ENCODE measurements at regions not wholly inside any gene's neighbourhood (a gene's known extent, or its start where the extent isn't known, plus 50 kb on each side); places are given as distances from the start of the nearest gene placed in this dataset.

DNA sequence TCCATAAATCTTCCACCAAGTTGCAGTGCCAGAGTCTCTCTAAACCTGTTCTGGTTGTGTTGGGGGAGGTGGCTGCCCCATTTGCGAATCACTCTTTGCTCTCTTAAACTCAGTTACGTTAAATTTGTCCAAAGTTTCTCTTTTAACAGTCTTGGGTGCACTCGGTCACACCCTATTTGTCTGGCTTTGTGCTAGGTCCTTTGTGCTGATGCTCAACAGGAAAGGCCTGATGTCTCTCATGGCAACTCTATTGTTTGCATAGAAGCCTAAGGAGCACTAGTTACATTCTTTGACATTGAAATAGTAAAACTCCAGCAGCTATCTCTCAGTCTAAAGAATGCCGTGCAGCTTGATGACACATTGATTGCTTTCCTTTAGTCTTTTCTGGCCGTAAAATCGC lies 105.1 kb downstream of the TRMT11 start:
- Histone ChIP-seq H3K4me1 (ENCODE audit: control insufficient read depth, extremely low read depth, insufficient read depth, low read length) (no peaks in the 10 kb centered on the region), H3K4me2 (ENCODE audit: extremely low read depth, insufficient read depth, low read length) (no peak overlapping the region), H2AFZ (ENCODE audit: low read length) (no peak overlapping the region), H4K20me1 (ENCODE audit: control insufficient read depth, extremely low read depth, insufficient read depth, low read length) (no peaks in the 10 kb centered on the region), H3K27ac (ENCODE audit: insufficient read depth, low read length) (no peak overlapping the region), H3K9me3 (ENCODE audit: control insufficient read depth, insufficient read depth, low read depth, low read length) (no peaks in the 10 kb centered on the region), H3K27me3 (ENCODE audit: control insufficient read depth, insufficient read depth, low read length) (no peaks in the 10 kb centered on the region), H3K79me2 (ENCODE audit: control insufficient read depth, insufficient read depth, low read length) (no peaks in the 10 kb centered on the region), H3K36me3 (ENCODE audit: control insufficient read depth, insufficient read depth, low read length) (no peaks in the 10 kb centered on the region), H3K9ac (ENCODE audit: insufficient read depth, low read length) (no peak overlapping the region), H3K4me3 (replicated peaks in 1 of 4; ENCODE audit: control extremely low read depth in 1 of 4, insufficient read depth in 1 of 4, low read depth in 3 of 4, low read length in 4 of 4) (no peak overlapping the region)
- DNase-seq (ENCODE audit: low read depth in 2 of 2) = peak in 1 of 2 donors; percentile 8
- TF ChIP-seq, protein P1, sequence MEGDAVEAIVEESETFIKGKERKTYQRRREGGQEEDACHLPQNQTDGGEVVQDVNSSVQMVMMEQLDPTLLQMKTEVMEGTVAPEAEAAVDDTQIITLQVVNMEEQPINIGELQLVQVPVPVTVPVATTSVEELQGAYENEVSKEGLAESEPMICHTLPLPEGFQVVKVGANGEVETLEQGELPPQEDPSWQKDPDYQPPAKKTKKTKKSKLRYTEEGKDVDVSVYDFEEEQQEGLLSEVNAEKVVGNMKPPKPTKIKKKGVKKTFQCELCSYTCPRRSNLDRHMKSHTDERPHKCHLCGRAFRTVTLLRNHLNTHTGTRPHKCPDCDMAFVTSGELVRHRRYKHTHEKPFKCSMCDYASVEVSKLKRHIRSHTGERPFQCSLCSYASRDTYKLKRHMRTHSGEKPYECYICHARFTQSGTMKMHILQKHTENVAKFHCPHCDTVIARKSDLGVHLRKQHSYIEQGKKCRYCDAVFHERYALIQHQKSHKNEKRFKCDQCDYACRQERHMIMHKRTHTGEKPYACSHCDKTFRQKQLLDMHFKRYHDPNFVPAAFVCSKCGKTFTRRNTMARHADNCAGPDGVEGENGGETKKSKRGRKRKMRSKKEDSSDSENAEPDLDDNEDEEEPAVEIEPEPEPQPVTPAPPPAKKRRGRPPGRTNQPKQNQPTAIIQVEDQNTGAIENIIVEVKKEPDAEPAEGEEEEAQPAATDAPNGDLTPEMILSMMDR (conservative IDR thresholded peaks at IDR 0.05 in 1 of 2, IDR thresholded peaks at IDR 0.05 in 1 of 2; ENCODE audit: low read depth in 1 of 2, low read length in 2 of 2) = no peak
- TF ChIP-seq EZH2 (IDR thresholded peaks at IDR 0.05; ENCODE audit: low read length, missing control alignments) = no peak

DNA sequence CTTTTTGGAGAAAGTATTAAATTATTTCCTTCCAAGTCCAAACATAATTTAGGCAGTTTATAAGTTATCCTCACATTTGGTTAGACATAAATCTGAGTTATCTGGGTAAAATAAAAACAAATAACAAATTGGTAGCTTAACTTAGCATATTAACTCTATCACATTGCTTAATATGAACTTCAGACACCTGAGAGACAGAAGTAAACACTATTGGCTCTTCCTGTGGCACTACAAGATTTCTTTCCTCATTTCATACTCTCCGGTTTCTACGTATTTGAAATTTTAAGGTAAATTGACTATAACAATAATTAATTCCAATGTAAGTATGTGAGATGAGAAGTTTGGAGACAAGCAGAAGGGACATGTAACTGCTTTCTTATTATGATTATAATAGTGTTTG lies 106.8 kb downstream of the TRMT11 start:
- Histone ChIP-seq H3K79me2 (ENCODE audit: control insufficient read depth, insufficient read depth, low read length) (no peaks in the 10 kb centered on the region), H3K4me3 (replicated peaks in 1 of 4; ENCODE audit: control extremely low read depth in 1 of 4, insufficient read depth in 1 of 4, low read depth in 3 of 4, low read length in 4 of 4) (no peak overlapping the region), H3K4me1 (ENCODE audit: control insufficient read depth, extremely low read depth, insufficient read depth, low read length) (no peaks in the 10 kb centered on the region), H3K36me3 (ENCODE audit: control insufficient read depth, insufficient read depth, low read length) (no peaks in the 10 kb centered on the region), H3K27ac (ENCODE audit: insufficient read depth, low read length) (no peak overlapping the region), H3K4me2 (ENCODE audit: extremely low read depth, insufficient read depth, low read length) (no peak overlapping the region), H3K9ac (ENCODE audit: insufficient read depth, low read length) (no peak overlapping the region), H3K27me3 (ENCODE audit: control insufficient read depth, insufficient read depth, low read length) (no peaks in the 10 kb centered on the region), H4K20me1 (ENCODE audit: control insufficient read depth, extremely low read depth, insufficient read depth, low read length) (no peaks in the 10 kb centered on the region), H3K9me3 (ENCODE audit: control insufficient read depth, insufficient read depth, low read depth, low read length) (no peaks in the 10 kb centered on the region), H2AFZ (ENCODE audit: low read length) (no peak overlapping the region)
- no peak for TF ChIP-seq EZH2 (IDR thresholded peaks at IDR 0.05; ENCODE audit: low read length, missing control alignments)
- TF ChIP-seq, protein P1 (conservative IDR thresholded peaks at IDR 0.05 in 1 of 2, IDR thresholded peaks at IDR 0.05 in 1 of 2; ENCODE audit: low read depth in 1 of 2, low read length in 2 of 2) = no peak
- DNase-seq (ENCODE audit: low read depth in 2 of 2) = no peak

DNA sequence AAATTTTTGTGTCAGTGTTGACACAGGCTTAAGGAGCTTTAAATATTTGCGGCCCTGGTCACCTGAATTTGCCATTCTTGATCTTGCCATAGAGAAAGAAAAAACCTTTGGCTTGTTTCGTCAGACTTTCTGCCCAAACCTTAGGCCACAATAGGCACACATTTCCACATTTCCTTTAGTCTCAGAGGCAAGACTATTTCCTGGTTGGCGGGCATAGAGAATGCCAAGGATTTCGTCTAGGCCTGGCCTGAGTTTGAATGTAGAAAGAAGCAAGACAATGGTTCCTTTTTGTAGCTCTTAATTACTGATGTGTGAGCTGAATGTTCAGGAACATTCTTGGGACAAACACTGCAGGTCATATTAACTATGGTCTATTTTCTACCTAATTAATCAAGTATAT lies 108.1 kb downstream of the TRMT11 start:
- Histone ChIP-seq H3K79me2 (ENCODE audit: control insufficient read depth, insufficient read depth, low read length) (no peaks in the 10 kb centered on the region), H4K20me1 (ENCODE audit: control insufficient read depth, extremely low read depth, insufficient read depth, low read length) (no peaks in the 10 kb centered on the region), H3K9ac (ENCODE audit: insufficient read depth, low read length) (no peak overlapping the region), H3K4me1 (ENCODE audit: control insufficient read depth, extremely low read depth, insufficient read depth, low read length) (no peaks in the 10 kb centered on the region), H3K36me3 (ENCODE audit: control insufficient read depth, insufficient read depth, low read length) (no peaks in the 10 kb centered on the region), H3K9me3 (ENCODE audit: control insufficient read depth, insufficient read depth, low read depth, low read length) (no peaks in the 10 kb centered on the region), H3K27ac (ENCODE audit: insufficient read depth, low read length) (no peak overlapping the region), H3K4me3 (replicated peaks in 1 of 4; ENCODE audit: control extremely low read depth in 1 of 4, insufficient read depth in 1 of 4, low read depth in 3 of 4, low read length in 4 of 4) (no peak overlapping the region), H3K4me2 (ENCODE audit: extremely low read depth, insufficient read depth, low read length) (no peak overlapping the region), H3K27me3 (ENCODE audit: control insufficient read depth, insufficient read depth, low read length) (no peaks in the 10 kb centered on the region), H2AFZ (ENCODE audit: low read length) (no peak overlapping the region)
- no peak for TF ChIP-seq EZH2 (IDR thresholded peaks at IDR 0.05; ENCODE audit: low read length, missing control alignments)
- TF ChIP-seq, protein P1 (conservative IDR thresholded peaks at IDR 0.05 in 1 of 2, IDR thresholded peaks at IDR 0.05 in 1 of 2; ENCODE audit: low read depth in 1 of 2, low read length in 2 of 2) = no peak
- DNase-seq (ENCODE audit: low read depth in 2 of 2) = no peak

Data from fibroblast of lung (primary cell).